Motor neuron (in vitro differentiated cells): ENCODE measurements at regions not wholly inside any gene's neighbourhood (a gene's known extent, or its start where the extent isn't known, plus 50 kb on each side); places are given as distances from the start of the nearest gene placed in this dataset.
"Not testable (repeated sequence)": the region's sequence is repeated elsewhere in the genome, so short reads cannot be mapped to it uniquely, and the experiment has no call there.

Experiments used
- ATAC-seq, 8 experiments: fragments of 200-7000 bp; cut with Tn5 transposase; replicated peaks in 6 of 8; 2 replicates each; pipeline ENCODE4 v1.8.0; 2021; ENCODE audit warnings: mild to moderate bottlenecking in 8 of 8, moderate library complexity in 8 of 8
- H3K27ac ChIP-seq, 2 donors: fragments of 250-450 bp; sonication (Bioruptor Pico); 2 replicates each; pipeline ENCODE4 v1.9.0; 2021; ENCODE audit warnings: antibody characterized with exemption in 2 of 2, mild to moderate bottlenecking in 2 of 2, moderate library complexity in 1 of 2
- H3K4me1 ChIP-seq, 2 donors: fragments of 250-450 bp; sonication (Bioruptor Pico); replicated peaks in 1 of 2; 2 replicates each; pipeline ENCODE4 v1.6.1; 2021; ENCODE audit warnings: antibody characterized with exemption in 2 of 2, mild to moderate bottlenecking in 2 of 2, moderate library complexity in 1 of 2
- H3K4me3 ChIP-seq, 5 donors: fragments of 250-450 bp; sonication (Bioruptor Pico); 2 replicates each; pipeline ENCODE4 v1.9.0; 2021; ENCODE audit warnings: antibody characterized with exemption in 5 of 5, mild to moderate bottlenecking in 5 of 5, moderate library complexity in 4 of 5
- WGBS, 10 experiments: fragments of 450-650 bp; shearing (Covaris generic); methylation state at CpG; one replicate each; pipeline ENCODE4 v1.0.0; 2022; 5-methylcytosine and 5-hydroxymethylcytosine counted together
- in situ Hi-C, 9 experiments: fragments of 400-800 bp; cut with MboI; loops; one replicate each; pipeline ENCODE4 v1.15.0; 2021; ENCODE audit warnings: low sequenced_read_pairs in 9 of 9, low pct_unique_long_range_greater_than_20kb in 2 of 9; ENCODE audit not compliant: unreplicated experiment in 9 of 9

- in situ Hi-C loops, H3K4me1 ChIP-seq, ATAC-seq, H3K27ac ChIP-seq, H3K4me3 ChIP-seq: not testable (repeated sequence)
- WGBS, 10 experiments = 86 to 100% (median 100%) methylated on average over 1 to 2 of the region's 4 CpGs; no CpG with 5 or more reads in 7 of the 10 experiments
Measured at GRCh38 chr16:29136046-29136696, 151.3 kb downstream of the LAT start.

GRCh38 chr16:29135098-29135497 is 150.2 kb downstream of the LAT start:
- H3K4me3 ChIP-seq, in situ Hi-C loops, H3K27ac ChIP-seq, H3K4me1 ChIP-seq, ATAC-seq: not testable (repeated sequence)
- WGBS, 10 experiments = 100% methylated on average over 1 to 2 of the region's 6 CpGs; no CpG with 5 or more reads in 7 of the 10 experiments

GRCh38 chr16:29133681-29134430 is 149.0 kb downstream of the LAT start:
- ATAC-seq, H3K4me3 ChIP-seq, in situ Hi-C loops, H3K4me1 ChIP-seq, H3K27ac ChIP-seq: not testable (repeated sequence)
- WGBS, 10 experiments = 90 to 92% methylated on average over 2 to 6 of the region's 25 CpGs; no CpG with 5 or more reads in 8 of the 10 experiments

- WGBS, 10 experiments = no CpG with 5 or more reads among the region's 19 CpGs
- H3K27ac ChIP-seq, in situ Hi-C loops: not testable (repeated sequence)
Measured at GRCh38 chr16:29132869-29133268, 148.0 kb downstream of the LAT start.

GRCh38 chr16:29132444-29132843 is 147.6 kb downstream of the LAT start:
- ATAC-seq = peak in 4 of 8 experiments; percentile 3 to 32 (median 26)
- H3K4me1 ChIP-seq, H3K4me3 ChIP-seq, in situ Hi-C loops, H3K27ac ChIP-seq: not testable (repeated sequence)
- no CpG with 5 or more reads among the region's 14 CpGs for WGBS, 10 experiments

More at GRCh38 chr16:29132869-29133268, 148.0 kb downstream of the LAT start:
- ATAC-seq = peak in 5 of 8 experiments; percentile 72 to 87 (median 80)
- not testable (repeated sequence) for H3K4me1 ChIP-seq, H3K4me3 ChIP-seq

- in situ Hi-C loops, H3K27ac ChIP-seq, H3K4me1 ChIP-seq, H3K4me3 ChIP-seq: not testable (repeated sequence)
- ATAC-seq = peak; percentile 12 to 91 (median 38)
- WGBS, 10 experiments = 20% methylated on average over 2 of the region's 33 CpGs; no CpG with 5 or more reads in 9 of the 10 experiments
Measured at GRCh38 chr16:29130901-29131851, 146.3 kb downstream of the LAT start.

GRCh38 chr16:29130131-29130711 is 145.4 kb downstream of the LAT start:
- no CpG with 5 or more reads among the region's 25 CpGs for WGBS, 10 experiments
- H3K4me1 ChIP-seq, in situ Hi-C loops, H3K4me3 ChIP-seq, H3K27ac ChIP-seq: not testable (repeated sequence)
- peak in 1 of 8 experiments; percentile 4 for ATAC-seq

GRCh38 chr16:29129458-29130038 is 144.7 kb downstream of the LAT start:
- ATAC-seq, H3K4me3 ChIP-seq, H3K27ac ChIP-seq, in situ Hi-C loops, H3K4me1 ChIP-seq: not testable (repeated sequence)
- 0 to 91% (median 76%) methylated on average over 1 to 5 of the region's 18 CpGs; no CpG with 5 or more reads in 7 of the 10 experiments for WGBS, 10 experiments

GRCh38 chr16:29128732-29129457 is 144.0 kb downstream of the LAT start:
- H3K4me3 ChIP-seq, ATAC-seq, in situ Hi-C loops, H3K27ac ChIP-seq, H3K4me1 ChIP-seq: not testable (repeated sequence)
- 92 to 100% (median 100%) methylated on average over 1 to 2 of the region's 20 CpGs; no CpG with 5 or more reads in 7 of the 10 experiments for WGBS, 10 experiments

GRCh38 chr16:29127806-29128420 is 143.1 kb downstream of the LAT start:
- H3K4me1 ChIP-seq, in situ Hi-C loops, H3K4me3 ChIP-seq, H3K27ac ChIP-seq: not testable (repeated sequence)
- peak in 3 of 8 experiments; percentile 6 to 37 (median 34) for ATAC-seq
- WGBS, 10 experiments = 75 to 95% methylated on average over 4 of the region's 29 CpGs; no CpG with 5 or more reads in 8 of the 10 experiments

- H3K4me1 ChIP-seq = no peaks in the 10 kb centered on the region
- 40 to 78% (median 73%) methylated on average over 2 to 5 of the region's 5 CpGs; no CpG with 5 or more reads in 2 of the 10 experiments for WGBS, 10 experiments
- in situ Hi-C loops = no loop called here
- ATAC-seq = no peak
- H3K4me3 ChIP-seq = no peak overlapping the region
- no peak overlapping the region for H3K27ac ChIP-seq
Measured at GRCh38 chr16:29126616-29127015, 141.8 kb downstream of the LAT start.
